GM18517 (cell line): ENCODE measurements at regions not wholly inside any gene's neighbourhood (a gene's known extent, or its start where the extent isn't known, plus 50 kb on each side); places are given as distances from the start of the nearest gene placed in this dataset.
"Not testable (repeated sequence)": the region's sequence is repeated elsewhere in the genome, so short reads cannot be mapped to it uniquely, and the experiment has no call there.

Source experiments
- ATAC-seq: cut with Tn5 transposase; IDR thresholded peaks from one replicate; pipeline ENCODE4 v1.9.1; 2021; ENCODE audit warnings: mild to moderate bottlenecking, moderate library complexity; ENCODE audit not compliant: unreplicated experiment

DNA sequence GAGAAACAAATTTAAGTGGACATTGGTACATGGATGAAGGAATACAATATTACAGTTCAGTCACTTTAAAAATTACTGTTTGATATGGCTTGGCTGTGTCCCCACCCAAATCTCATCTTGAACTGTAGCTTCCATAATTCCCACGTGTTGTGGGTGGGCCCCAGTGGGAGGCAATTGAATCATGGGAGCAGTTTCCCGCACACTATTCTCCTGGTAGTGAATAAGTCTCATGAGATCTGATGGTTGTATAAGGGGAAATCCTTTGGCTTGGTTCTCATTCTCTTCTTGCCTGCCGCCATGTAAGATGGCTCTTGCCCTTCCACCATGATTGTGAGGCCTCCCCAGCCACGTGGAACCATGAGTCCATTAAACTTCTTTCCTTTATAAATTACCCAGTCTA, 804.2 kb upstream of the FRG1 start:
- no peak for ATAC-seq

- ATAC-seq: no peak
Observed at GRCh38 chr4:189143263-189143952, 797.3 kb upstream of the FRG1 start.

- no peak for ATAC-seq
Observed at GRCh38 chr4:189147005-189147929, 793.4 kb upstream of the FRG1 start.

- ATAC-seq: not testable (repeated sequence)
Observed at GRCh38 chr4:189155083-189155482, 785.6 kb upstream of the FRG1 start.

DNA sequence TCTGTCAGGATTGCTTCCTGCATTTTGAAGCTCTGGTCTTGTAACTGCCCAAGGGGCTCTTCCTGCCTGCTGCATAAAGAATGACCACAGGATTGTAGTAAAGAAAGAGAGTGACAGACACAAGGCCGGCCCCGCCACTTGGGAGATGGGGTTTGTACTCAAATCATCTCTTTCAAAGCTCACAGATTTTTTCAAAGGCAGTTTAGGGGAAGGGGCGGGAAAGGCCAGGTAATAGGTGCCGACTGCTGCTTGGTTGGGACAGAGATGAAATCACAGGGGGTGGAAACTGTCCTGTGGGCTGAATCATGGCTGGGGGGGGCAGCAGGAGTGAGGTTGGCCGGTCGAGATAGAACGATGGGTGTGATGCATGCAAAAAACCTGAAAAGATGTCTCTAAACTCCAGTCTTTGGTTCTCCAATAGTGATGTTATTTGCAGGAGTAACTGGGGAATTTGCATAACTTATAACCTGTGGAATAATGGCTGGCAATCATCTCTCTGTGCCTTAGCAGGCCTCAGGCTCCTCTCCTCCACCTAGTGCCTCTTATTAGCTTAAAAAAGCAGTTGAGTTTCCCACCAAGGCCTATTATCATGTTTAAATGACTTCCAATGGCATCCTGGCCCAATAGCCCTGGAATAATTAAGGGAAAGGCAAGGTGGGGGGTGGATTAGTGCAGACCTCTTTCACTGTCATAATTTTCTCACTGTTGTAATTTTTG, 778.4 kb upstream of the FRG1 start:
- no peak for ATAC-seq

GRCh38 chr4:189162888-189163287, 777.8 kb upstream of the FRG1 start:
- no peak for ATAC-seq

DNA sequence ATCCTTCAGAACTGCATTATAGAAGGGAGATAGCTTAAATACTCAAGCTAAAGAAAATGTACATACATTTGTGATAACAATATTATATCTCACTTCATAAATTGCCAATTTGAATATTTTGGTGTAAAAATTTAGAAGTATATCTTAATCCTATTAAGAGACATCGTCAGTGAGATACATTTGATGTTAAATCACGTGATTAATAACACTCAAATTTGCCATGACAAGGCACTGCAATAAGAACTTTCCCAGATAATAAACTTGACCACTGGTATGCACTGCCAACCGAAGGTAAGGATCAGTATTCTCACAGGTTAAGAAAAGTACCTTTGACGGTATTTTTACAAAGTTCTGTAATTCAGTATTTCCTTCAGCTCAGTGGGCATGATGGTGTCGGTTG, 764.7 kb upstream of the FRG1 start:
- no peak for ATAC-seq

DNA sequence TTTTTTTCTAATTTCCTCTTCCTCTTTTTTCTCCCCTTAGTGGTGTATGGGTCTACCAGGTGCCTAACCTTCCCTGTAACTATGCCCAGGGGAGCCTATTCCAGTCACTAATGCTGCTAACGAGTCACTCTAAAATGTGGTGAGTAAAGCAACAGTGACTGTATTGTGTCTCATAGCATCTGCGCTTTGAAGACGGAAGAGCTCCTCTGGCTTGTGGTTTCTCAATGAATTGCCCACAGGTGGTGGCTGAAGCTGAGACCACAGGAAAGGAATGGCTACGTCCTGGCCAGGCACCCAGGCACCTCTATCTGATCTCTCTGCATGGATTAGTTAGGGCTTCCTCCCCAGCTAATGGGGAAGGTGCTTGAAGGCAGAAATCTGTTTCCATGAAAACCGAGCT, 763.5 kb upstream of the FRG1 start:
- ATAC-seq: no peak

DNA sequence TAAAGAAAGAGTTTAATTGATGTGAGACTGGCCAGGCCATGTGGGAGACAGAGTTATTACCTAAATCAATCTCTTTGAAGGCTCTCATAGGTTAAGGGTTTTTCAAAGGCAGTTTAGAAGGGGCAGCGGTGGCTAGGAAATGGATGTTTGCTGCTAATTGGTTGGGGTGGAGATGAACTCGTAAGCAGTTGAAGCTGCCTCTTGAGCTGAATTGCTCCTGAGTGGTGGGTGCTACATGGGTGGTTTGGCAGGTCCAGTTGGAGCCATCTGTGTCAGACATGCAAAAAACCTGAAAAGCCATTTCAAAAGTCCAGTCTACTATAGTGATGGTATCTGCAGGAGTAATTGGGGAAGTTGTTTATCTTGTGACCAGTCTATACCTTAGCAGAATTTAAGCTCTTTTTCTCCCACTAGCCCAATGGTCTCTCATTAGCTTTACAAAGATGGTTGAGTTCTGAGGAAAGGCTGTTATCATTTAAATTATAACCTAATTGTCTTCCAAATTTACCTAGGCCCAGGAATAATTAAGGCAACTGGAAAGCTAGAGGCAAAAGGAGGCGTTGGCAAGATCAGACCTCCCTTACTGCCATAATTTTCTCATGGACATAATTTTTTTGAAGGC, 762.4 kb upstream of the FRG1 start:
- ATAC-seq: no peak

DNA sequence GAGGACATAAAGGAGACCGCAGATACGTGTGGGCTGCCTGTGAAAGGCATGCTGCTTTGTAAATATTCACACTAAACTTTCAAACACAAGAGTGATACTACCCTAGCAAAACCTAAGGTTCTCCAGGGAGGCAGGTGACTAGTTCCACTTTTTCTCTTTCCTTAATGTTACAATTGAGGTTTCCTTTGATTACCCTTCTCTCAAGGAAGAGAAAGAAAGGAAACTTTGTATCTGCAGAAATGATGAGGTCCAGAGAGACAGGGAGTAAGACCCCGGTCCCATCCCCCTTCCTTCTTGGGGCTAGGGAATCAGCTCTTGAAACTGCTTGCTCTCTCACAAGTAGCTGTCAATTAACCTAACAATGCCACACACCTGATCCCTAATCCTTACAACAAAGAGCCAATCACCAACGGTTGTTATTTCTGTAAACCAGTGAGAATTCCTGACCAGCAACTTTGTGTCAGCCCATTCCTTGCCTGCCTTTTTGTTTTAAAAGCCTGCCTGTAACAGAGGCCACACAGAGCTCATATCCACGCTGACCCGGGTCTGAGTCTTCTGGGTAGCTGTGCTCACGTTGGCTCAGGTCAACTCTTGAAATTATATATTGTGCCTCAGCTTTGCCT, 754.8 kb upstream of the FRG1 start:
- ATAC-seq: no peak

DNA sequence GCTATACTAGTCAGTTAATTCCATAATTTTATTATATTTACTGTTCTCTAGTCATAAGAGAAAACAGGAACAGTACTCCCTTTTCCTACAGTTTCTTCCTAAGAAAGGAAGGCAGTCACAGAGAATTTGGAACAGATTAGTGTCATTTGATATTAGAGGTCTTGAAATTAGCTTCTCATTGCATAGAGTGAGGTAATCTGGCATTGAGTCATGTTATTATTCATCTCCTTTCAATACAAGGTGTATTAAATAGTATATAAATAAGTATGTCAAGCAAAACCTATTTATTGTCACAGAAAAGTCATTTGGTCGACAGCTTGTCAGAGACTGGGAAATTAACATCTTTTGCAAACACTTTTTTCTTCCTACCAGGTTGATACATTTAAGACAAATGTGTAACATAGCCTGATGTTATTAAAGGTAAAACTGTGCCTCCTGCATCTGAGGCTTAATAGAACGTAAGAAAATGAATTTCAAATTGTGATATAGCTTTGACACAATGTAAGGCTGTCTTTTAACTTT, 753.1 kb upstream of the FRG1 start:
- no peak for ATAC-seq

GRCh38 chr4:189198624-189199023, 742.0 kb upstream of the FRG1 start:
- ATAC-seq: no peak

DNA sequence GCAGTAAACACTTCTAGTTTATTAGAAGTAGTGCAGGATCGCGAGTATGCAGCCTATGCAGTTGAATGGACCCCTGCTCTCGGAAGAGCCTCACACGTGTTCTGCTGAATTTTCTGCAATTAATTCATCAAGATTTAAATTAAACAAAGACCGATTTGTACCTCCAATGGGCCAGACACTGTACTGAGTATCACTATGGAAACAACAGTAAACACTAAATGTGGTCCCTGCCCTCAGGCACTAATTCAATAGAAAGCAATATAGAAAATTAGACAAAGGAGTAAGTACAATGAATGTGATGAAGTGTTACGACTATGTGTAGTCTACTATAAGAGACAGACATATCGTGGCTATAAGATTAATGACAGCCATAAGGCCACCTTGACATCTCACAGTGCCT, 740.3 kb upstream of the FRG1 start:
- ATAC-seq: no peak

DNA sequence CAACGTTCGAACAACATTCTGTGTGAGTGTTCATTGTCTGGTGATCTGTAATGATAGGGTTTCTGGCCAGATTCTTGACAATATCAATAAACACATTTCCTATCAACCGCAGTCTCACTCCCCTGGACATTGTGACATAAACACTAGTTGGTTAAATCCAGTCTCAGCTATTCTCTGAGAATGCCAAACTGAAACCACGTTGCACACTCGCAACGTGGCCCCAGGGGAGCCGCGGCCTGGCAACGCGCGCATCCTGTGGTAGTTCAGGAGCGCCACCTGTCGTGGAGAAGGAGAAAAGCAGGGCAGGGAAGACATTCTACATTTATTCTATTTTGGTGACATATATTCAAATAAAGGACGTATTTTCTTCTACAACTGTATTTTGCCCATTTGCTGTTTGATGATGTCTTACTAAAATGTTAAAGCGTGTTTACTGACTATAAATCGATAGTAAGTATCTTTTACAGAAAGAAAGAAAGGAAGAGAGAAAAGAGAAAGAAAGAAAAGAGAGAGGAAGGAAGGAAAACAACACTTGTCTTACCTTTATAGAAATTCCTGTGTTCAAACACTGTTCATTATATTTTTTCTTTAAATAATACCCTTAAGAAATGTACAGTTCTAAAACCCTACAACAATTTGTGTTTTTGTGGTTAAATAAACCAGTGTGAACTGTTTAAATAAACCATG, 738.3 kb upstream of the FRG1 start:
- ATAC-seq: no peak

DNA sequence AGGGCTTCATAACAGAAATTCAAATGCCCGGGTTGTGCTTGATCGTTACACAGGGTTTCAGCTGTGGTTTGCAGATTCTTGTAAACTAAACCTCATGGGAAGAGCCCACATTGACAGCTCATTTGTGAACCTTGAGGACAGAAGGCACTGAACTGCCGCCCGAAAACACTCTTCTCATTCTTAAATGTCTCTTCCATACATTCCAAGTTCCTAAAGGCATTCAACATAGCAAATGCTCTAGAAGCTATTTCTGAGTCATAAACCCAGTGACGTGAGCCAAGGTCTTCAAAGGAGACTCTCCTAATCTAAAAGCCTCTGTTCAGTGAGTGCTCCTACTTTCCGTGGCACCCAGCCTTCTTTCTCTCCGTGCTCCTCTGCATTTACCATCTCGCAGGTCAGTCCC, 737.8 kb upstream of the FRG1 start:
- no peak for ATAC-seq

DNA sequence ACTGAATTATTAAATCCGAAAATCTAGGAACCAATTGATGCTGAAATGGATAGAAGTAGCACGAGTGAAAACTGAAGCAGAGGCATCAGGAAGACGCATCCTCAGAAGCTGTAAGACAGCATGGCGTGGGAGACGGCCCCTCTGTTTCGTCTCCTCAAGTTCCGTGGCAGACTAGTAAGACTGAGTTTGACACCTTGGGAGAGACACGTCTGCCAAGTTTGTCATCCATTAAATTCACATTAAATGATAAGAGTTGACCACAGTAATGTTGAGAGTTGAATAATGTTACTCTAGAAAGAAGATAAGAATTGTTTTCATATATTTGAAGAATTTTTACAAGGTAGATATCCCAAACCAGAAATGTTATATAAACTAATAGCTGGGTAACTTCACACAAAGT, 736.1 kb upstream of the FRG1 start:
- ATAC-seq: no peak

- ATAC-seq: no peak
Observed at GRCh38 chr4:189206953-189207352, 733.7 kb upstream of the FRG1 start.

GRCh38 chr4:189207872-189208271, 732.8 kb upstream of the FRG1 start:
- no peak for ATAC-seq

DNA sequence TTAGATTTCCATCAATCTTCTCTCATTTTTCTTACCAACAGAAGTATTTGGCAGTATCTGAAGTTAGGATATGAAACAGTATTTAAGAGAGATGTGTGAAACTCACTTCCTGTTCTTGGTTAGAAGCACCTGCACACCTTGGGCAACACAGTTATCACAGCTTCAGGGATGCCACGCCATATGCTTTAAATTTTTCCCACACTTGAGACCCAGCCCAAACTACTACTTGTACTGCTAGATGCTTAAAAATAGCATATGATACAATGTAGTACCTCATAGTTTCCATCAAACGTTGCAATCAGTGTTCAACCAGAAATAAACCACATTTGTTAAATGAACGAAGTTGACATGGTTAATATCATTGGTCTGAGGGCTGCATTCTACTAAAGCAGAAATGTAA, 725.1 kb upstream of the FRG1 start:
- ATAC-seq: no peak

- no peak for ATAC-seq
Observed at GRCh38 chr4:189221691-189222090, 719.0 kb upstream of the FRG1 start.
